MM.1S (cell line): ENCODE measurements at regions not wholly inside any gene's neighbourhood (a gene's known extent, or its start where the extent isn't known, plus 50 kb on each side); places are given as distances from the start of the nearest gene placed in this dataset.

Experiments
- EZH2 ChIP-seq: fragments of 300-600 bp; sonication (generic); optimal IDR thresholded peaks from 2 replicates; pipeline ENCODE3; 2017; ENCODE audit warnings: low read depth, mild to moderate bottlenecking, antibody characterized with exemption, low read length, mixed read lengths
- EZH2phosphoT487 ChIP-seq: fragments of 300-600 bp; sonication (generic); IDR thresholded peaks from 2 replicates; pipeline ENCODE4 v1.6.1; 2018; ENCODE audit warnings: antibody characterized with exemption, low read length
- TF ChIP-seq, protein P1 (sequence below): fragments of 300-600 bp; sonication (generic); IDR thresholded peaks from 2 replicates; pipeline ENCODE4 v1.5.1; 2016; ENCODE audit warnings: antibody characterized with exemption, low read length, mixed read lengths

DNA sequence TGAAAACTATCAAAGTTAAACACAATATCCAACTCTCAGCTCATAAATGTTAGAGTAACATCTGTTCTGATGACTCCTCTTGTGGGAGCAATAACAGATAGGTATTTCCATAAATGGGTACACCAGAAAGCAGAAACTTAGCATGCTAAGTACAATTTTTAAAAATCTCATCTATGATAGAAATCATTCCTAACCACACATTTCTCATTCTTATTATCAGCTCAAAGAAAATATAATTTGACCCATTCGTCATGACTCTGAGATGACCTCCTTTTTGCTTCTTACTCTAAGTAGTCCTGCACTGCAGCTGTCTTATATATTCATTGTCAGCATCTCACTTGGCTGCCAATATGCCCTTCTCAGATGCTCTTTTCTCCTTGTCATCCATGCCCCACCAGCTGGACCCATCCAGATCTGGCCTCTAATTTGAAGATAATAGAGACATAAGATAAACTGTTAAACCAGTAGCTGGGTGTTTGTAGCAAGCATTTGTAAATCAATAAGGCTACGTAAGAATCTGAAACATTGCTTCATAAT, 298.3 kb downstream of the KCNS3 start:
- TF ChIP-seq, protein P1, sequence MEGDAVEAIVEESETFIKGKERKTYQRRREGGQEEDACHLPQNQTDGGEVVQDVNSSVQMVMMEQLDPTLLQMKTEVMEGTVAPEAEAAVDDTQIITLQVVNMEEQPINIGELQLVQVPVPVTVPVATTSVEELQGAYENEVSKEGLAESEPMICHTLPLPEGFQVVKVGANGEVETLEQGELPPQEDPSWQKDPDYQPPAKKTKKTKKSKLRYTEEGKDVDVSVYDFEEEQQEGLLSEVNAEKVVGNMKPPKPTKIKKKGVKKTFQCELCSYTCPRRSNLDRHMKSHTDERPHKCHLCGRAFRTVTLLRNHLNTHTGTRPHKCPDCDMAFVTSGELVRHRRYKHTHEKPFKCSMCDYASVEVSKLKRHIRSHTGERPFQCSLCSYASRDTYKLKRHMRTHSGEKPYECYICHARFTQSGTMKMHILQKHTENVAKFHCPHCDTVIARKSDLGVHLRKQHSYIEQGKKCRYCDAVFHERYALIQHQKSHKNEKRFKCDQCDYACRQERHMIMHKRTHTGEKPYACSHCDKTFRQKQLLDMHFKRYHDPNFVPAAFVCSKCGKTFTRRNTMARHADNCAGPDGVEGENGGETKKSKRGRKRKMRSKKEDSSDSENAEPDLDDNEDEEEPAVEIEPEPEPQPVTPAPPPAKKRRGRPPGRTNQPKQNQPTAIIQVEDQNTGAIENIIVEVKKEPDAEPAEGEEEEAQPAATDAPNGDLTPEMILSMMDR, result no peak
- no peak for TF ChIP-seq EZH2phosphoT487
- no peak for TF ChIP-seq EZH2
